ENCODE measurements at regions not wholly inside any gene's neighbourhood (a gene's known extent, or its start where the extent isn't known, plus 50 kb on each side); places are given as distances from the start of the nearest gene placed in this dataset.

DNA sequence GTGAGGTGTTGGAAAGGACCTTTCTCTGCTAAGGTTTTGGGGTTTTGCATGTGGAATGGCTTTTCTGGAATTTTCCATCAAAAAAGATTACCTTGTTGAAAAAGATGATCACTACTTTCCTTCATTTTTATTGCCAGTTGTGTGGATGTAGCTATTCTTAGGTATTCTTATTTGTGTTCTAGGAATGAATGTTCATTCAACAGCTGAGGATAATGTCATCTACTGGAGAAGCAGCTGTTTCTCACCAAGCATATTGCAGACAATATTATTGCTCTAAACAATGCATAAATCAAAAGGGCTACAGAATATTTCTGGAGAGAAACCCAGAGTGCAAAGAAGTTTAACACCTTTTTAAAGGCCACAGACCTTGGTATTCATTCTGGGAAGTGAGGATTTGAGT is 145.6 kb upstream of the CALCR start:
- Histone ChIP-seq H3K4me2 (ENCODE audit: low read length) (no peak overlapping the region), H3K4me1 (ENCODE audit: insufficient read depth, low read length) (no peaks in the 10 kb centered on the region), H3K36me3 (ENCODE audit: low read depth, low read length) (no peaks in the 10 kb centered on the region), H3K27me3 (ENCODE audit: low read length) (peaks cover 12% of the 10 kb centered on the region; the same call in 1 of the 2 replicates), H3F3A (ENCODE audit: low read length, unreplicated experiment) (no peaks in the 10 kb centered on the region), H3K79me2 (ENCODE audit: low read length) (no peaks in the 10 kb centered on the region), H3K4me3 (ENCODE audit: low read length) (no peak overlapping the region), H3K27ac (ENCODE audit: low read length) (no peak overlapping the region), H3K9me3 (ENCODE audit: low read length) (no peaks in the 10 kb centered on the region), H3K9me2 (replicated peaks; ENCODE audit: low read length) (no peaks in the 10 kb centered on the region), H2AFZ (ENCODE audit: low read length) (no peak overlapping the region), H4K20me1 (ENCODE audit: low read length) (no peaks in the 10 kb centered on the region), H3K9ac (ENCODE audit: low read length) (no peak overlapping the region)
- ChIA-PET CTCF (no interaction called here), POLR2A (ENCODE audit: unreplicated experiment) (interaction anchor here (0.7 kb wide), 1 partner anchor 44 kb away, joined by 3 read pairs; no protein-coding TSS in a partner anchor)
- BruUV-seq (replicated peaks) = no TSS peak
- DNase-seq (no peak), ATAC-seq (no peak)
- TF ChIP-seq EZH2phosphoT487 (IDR thresholded peaks at IDR 0.05; ENCODE audit: borderline replicate concordance, low read length) = no peak
- no peak for TF ChIP-seq EZH2 (IDR thresholded peaks at IDR 0.05; ENCODE audit: low read length, unreplicated experiment)
- TF ChIP-seq, protein P1, sequence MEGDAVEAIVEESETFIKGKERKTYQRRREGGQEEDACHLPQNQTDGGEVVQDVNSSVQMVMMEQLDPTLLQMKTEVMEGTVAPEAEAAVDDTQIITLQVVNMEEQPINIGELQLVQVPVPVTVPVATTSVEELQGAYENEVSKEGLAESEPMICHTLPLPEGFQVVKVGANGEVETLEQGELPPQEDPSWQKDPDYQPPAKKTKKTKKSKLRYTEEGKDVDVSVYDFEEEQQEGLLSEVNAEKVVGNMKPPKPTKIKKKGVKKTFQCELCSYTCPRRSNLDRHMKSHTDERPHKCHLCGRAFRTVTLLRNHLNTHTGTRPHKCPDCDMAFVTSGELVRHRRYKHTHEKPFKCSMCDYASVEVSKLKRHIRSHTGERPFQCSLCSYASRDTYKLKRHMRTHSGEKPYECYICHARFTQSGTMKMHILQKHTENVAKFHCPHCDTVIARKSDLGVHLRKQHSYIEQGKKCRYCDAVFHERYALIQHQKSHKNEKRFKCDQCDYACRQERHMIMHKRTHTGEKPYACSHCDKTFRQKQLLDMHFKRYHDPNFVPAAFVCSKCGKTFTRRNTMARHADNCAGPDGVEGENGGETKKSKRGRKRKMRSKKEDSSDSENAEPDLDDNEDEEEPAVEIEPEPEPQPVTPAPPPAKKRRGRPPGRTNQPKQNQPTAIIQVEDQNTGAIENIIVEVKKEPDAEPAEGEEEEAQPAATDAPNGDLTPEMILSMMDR (conservative IDR thresholded peaks at IDR 0.05; ENCODE audit: low read depth, low read length) = no peak
- intact Hi-C loops (cut with micrococcal nuclease) = no loop called here

DNA sequence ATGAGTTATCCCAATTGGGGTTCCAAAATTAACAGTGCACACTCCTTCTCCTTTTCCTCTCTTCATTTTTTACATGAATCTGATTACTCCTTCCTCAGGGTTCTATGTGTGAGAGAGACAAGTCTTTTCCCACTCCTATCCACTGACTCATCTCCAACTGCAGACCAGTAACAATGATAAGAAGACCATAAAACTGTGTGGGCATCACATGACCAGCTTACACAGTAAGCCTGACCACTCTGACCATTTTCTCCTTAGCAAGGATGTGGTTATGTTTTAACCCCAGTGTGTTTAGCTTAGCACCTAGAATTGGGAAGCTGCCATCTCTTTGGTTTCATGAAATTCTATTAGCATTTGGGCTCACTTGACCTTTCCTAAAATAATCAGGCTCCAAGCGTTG is 145.0 kb upstream of the CALCR start:
- no peaks in the 10 kb centered on the region for H3K36me3 ChIP-seq (ENCODE audit: low read depth, low read length)
- no peaks in the 10 kb centered on the region for H3K79me2 ChIP-seq (ENCODE audit: low read length)
- no TSS peak for BruUV-seq (replicated peaks)
- H3F3A ChIP-seq (ENCODE audit: low read length, unreplicated experiment) = no peaks in the 10 kb centered on the region
- H3K27ac ChIP-seq (ENCODE audit: low read length) = no peak overlapping the region
- no peaks in the 10 kb centered on the region for H3K9me3 ChIP-seq (ENCODE audit: low read length)
- H3K9me2 ChIP-seq (replicated peaks; ENCODE audit: low read length) = no peaks in the 10 kb centered on the region
- H2AFZ ChIP-seq (ENCODE audit: low read length) = no peak overlapping the region
- no peaks in the 10 kb centered on the region for H3K4me1 ChIP-seq (ENCODE audit: insufficient read depth, low read length)
- DNase-seq (peak; percentile 29), ATAC-seq (peak; percentile 15; the same call in 1 of the 2 replicates)
- POLR2A ChIA-PET (ENCODE audit: unreplicated experiment) = no interaction called here
- no peak overlapping the region for H3K4me2 ChIP-seq (ENCODE audit: low read length)
- no peaks in the 10 kb centered on the region for H4K20me1 ChIP-seq (ENCODE audit: low read length)
- no peak overlapping the region for H3K9ac ChIP-seq (ENCODE audit: low read length)
- no peak overlapping the region for H3K4me3 ChIP-seq (ENCODE audit: low read length)
- H3K27me3 ChIP-seq (ENCODE audit: low read length) = peaks cover 12% of the 10 kb centered on the region; the same call in 1 of the 2 replicates
- CTCF ChIA-PET = no interaction called here
- intact Hi-C loops (cut with micrococcal nuclease) = no loop called here
- TF ChIP-seq, protein P1 (conservative IDR thresholded peaks at IDR 0.05; ENCODE audit: low read depth, low read length) = no peak
- TF ChIP-seq EZH2 (IDR thresholded peaks at IDR 0.05; ENCODE audit: low read length, unreplicated experiment) (no peak), EZH2phosphoT487 (IDR thresholded peaks at IDR 0.05; ENCODE audit: borderline replicate concordance, low read length) (no peak)

DNA sequence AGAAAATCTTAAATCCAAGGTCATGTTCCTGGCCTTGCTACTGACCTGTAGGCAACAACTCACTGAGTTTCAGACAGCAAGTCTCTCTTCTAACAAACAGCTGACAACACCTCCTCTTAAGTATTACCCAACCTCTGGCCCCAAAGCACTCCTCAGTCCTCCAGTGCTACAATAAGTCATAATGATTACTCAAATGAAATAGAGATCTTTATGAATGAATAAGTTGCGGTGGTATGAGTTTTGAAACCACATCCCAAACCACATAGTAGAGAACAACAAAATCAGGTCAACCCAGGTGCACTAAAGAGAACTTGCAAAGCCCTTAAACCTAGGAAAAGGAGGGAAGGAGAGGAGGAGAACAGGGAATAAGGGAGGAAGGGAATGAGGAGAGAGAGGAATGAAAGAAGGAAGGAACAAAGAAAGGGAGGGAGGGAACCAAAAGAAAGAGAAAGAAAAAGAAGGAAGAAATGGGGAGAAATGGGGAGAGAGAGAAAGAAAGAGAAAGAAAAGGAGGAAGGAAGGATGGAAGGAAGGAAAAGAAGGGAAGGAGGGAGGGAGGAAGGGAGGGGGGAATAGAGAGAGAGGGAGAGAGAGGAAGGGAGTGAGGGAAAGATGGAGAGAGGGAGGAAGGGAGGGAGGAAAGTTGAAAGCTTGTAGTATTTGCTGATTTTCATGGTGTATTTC is 142.8 kb upstream of the CALCR start:
- Histone ChIP-seq H3K4me2 (ENCODE audit: low read length) (no peak overlapping the region), H3K79me2 (ENCODE audit: low read length) (no peaks in the 10 kb centered on the region), H3K9ac (ENCODE audit: low read length) (no peak overlapping the region), H3K4me3 (ENCODE audit: low read length) (no peak overlapping the region), H3K9me2 (replicated peaks; ENCODE audit: low read length) (no peaks in the 10 kb centered on the region), H3K27ac (ENCODE audit: low read length) (no peak overlapping the region), H3K9me3 (ENCODE audit: low read length) (no peaks in the 10 kb centered on the region), H3F3A (ENCODE audit: low read length, unreplicated experiment) (no peaks in the 10 kb centered on the region), H3K27me3 (ENCODE audit: low read length) (peaks cover 24% of the 10 kb centered on the region), H4K20me1 (ENCODE audit: low read length) (no peaks in the 10 kb centered on the region), H2AFZ (ENCODE audit: low read length) (no peak overlapping the region), H3K4me1 (ENCODE audit: insufficient read depth, low read length) (no peaks in the 10 kb centered on the region), H3K36me3 (ENCODE audit: low read depth, low read length) (no peaks in the 10 kb centered on the region)
- TF ChIP-seq, protein P1 (conservative IDR thresholded peaks at IDR 0.05; ENCODE audit: low read depth, low read length) = no peak
- TF ChIP-seq EZH2 (IDR thresholded peaks at IDR 0.05; ENCODE audit: low read length, unreplicated experiment) = no peak
- DNase-seq = peak; percentile 45
- ChIA-PET CTCF (no interaction called here), POLR2A (ENCODE audit: unreplicated experiment) (no interaction called here)
- BruUV-seq (replicated peaks) = no TSS peak
- intact Hi-C loops (cut with micrococcal nuclease) = no loop called here
- no peak; the same call in 1 of the 2 replicates for ATAC-seq

All from PC-3 (cell line).